ENCODE measurements at regions not wholly inside any gene's neighbourhood (a gene's known extent, or its start where the extent isn't known, plus 50 kb on each side); places are given as distances from the start of the nearest gene placed in this dataset.

DNA sequence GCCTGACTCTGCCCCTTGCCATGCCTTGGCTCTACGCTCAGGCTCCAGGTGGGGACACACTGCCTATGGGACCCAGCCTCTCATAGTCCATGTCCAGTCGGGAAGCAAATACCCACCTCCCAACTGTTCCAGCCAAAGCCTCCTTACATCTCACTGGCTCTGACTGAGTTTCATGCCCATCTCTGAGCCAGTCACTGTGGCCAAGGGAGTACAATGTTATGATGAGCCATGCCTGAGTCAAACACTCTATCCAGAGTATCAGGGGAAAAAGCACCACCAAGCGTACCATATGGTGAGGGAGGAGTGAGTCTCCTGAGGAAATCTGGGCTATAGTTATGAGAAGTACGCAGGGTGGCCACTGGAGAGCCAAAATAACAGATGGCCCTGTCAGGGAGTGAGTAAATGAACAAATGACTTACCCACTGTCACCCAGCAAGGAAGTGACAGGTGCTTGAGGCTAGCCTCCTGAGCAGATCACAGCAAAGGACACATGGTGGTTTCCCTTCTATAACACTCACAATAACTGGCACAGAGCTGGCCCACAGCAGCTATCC, 236.6 kb upstream of the GJB5 start:
- DNase-seq, result no peak

DNA sequence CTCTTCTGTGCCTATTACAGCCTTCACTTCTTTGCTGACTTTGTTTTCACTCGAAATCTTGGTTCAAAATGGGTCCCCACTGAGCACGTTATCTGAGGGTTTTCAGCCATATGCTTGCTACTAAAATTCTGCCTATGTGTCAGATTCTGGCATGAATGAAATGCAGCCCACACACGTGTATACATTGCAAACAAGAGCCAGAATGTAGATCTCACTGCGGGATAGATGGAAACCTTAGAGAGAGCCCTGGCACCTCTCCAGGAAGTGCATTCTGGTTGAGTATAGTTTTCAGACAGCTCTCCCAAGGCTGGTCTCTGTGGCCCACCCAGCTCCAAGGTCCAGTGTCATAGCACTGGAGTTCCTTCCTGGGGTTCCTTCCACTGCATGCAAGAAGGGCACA, 234.7 kb upstream of the GJB5 start:
- no peak for DNase-seq

- DNase-seq, result no peak
These were observed 230.1 kb upstream of the GJB5 start for GRCh38 chr1:34524783-34525182.

DNA sequence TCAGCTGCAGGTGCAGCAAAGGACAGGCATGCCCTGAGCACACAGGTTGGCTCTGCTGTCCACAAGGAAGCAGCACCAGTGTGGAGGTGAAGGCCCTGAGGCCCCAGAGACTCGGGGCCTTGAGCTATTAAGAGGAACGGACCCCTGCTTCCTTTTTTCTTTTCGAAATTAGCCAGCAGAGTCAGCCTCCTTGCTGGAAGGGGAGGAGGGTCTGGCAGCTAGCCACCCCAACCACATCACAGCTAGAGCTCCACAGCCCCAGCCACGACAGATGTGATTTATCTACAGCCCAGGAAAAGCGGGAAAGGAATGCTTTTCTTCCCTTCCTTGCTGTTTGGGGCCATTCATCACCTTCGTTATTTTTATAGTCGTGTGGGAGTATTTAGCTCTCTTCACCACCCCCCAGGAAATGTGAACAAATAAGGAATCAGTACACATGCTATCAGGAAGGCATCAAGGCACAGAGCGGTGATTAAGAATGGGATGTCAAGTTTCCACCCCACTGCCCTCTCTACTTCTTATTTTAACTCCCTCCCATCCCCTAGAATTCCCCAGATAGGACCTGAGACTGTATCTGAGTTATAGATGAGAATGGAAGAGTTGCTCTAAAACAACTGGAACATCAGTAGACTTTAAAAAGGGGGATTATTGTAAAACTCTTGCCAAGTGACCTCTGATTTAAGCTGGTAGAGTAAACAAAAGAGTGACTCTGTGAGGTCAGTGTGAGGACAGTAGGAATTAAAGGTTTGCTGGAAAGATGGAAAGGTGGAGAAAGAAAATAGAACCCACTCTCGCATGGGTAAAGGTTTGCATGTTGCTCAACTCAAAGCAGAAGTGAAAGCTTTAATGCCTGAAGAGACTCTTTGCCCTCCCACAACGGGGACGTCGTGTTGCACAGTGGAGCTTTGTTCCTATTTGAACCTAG, 224.7 kb upstream of the GJB5 start:
- no peak for DNase-seq

GRCh38 chr1:34532113-34532512, 222.7 kb upstream of the GJB5 start:
- no peak for DNase-seq

DNA sequence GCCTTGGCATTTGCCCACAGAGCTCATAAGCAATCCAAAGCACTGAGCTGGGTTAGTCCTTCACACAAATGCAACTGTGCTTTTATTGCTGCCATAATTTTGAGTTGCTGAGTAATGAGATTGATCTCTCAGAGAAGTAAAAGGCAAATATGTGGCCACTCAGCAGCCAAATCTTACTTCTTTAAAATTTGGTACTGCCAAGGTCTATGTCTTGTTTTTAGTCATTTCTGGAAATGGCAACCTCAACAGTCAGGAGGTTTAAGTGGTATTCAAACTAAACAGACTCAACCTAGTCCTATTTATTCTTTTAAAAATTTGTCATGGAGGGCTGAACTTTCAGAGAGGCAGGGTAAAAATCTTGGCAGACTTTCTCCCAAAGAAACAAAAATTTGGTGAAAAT, 216.4 kb upstream of the GJB5 start:
- DNase-seq, result no peak

- peak; percentile 60 for DNase-seq
These were observed 207.7 kb upstream of the GJB5 start for GRCh38 chr1:34547046-34547674.

- DNase-seq, result peak; percentile 72
These were observed 205.6 kb upstream of the GJB5 start for GRCh38 chr1:34549199-34549598.

DNA sequence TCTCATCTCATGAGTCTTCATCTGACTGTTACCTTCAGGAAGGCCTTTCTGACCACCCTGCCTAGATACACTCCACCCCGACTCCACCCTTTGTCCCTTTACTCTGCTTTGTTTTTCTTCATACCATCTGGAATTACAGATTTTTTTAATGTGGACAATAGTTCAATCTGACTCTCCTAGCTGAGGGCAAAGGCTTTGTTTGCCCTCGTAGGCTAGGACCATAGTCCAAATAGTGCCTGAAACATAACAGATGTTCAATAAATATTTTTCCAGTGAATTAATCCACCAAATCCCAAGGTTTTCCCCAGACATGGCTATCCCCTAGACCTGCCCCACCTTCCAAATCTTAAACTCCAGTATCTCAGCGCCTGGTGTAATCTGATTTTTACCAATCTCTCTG, 176.5 kb upstream of the GJB5 start:
- no peak for DNase-seq

DNA sequence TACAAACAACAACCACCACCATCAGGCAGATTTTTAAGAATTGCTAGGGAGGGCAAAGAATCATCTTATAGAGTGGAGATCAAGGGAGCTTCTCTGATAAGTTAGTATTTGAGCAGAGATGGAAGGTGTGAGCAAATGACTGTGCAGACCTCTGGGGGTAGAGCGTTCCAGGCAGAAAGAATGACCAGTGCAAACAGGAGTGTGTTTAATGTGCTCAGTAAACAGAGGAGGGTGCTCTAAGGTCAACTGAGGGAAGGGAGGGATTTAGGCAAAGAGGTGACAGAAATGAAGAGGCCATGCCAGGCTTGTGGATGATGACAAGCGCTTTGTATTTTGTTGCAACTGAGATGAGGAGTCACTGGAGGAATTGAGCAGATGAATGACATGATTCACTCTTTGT, 172.5 kb upstream of the GJB5 start:
- peak; percentile 7 for DNase-seq

GRCh38 chr1:34587761-34588160, 167.1 kb upstream of the GJB5 start:
- peak; percentile 83 for DNase-seq

DNA sequence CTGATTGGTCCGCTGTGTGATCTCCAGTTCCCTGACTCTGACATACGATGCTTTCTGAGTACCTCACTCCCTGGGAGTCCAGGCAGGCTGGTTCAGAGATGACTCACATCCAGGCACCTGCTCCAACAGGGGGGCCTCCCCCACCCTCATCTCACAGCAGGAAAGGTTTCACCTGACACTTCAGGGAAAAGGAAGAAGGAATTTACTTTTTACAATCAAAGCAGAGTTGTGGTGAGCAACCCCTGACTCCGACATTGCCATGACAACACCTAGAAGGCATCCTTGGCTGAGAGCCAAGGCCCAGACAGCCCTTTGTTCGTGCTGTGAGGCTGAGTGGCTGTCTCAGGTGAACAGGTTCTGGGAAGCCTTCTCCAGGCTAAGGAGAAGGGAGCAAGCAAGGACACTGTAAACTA, 164.6 kb upstream of the GJB5 start:
- peak; percentile 99 for DNase-seq

DNA sequence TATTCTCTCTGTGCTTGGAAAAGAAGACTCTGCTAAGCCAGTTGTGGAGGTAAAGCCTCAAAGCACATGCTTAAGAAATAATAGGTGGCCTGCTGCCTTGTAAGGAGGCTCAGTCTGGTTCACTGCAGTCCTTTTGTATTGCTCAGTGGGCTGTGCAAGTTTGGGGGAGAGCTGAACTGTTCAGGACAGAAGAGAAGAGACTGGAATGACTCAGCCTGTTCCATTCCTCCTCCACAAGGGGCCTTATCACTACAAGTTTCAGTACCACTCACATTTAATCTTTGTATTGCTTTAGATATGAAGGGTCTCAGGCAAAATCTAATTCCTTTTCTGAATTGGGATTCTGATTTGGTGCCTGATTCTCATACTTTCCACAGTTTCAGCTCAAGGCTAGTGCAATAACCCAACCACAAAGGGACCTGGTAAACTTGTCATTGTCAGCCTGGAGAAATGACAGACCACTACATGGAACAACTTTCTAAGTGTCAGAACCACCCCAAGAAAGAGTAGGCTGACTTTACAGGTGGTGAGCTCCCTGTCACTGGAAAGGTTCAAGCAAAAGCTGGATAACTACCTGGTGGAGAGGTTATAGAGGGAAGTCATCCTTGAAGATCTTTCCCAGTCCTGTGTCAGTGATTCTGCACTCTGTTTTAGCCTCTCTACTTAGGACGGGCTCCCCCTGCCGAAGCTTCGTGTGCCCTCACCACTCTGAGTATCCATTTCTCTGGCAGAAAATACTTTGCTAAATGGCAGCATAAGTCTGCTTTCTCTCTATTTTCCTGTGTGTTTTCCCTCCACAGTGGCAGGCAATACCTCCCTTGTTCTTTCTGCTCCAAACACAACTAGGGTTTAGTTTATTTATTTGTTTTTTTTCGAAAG, 162.9 kb upstream of the GJB5 start:
- DNase-seq, result peak; percentile 13

DNA sequence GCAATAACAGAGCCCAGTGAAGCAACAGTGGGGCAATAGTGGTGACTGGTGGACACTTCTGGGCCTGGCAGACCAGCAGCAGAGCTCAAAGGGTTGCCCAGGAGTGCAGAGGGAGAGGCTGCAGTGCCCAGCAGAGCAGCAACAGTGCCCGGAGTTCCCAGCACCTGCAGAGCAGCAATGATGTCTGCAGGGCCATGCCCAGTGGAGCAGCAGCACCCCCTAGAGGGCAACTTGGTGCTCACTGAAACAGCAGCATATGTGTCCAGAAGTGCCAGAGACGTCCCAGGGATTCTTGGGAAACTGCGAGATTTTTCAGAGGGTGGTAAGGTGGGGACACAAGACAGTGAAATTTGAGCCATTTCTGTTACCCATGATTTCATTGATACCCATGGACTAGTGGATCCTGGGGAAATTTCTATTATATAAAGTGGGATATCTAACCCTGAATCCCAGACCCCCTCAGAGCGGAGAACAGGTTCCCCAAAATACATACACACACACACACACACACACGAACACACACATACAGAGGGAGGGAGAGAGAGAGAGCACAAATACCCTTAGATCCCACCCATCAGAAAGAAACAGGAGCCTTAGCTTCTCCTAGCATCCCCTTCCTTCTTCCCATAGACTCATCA, 156.9 kb upstream of the GJB5 start:
- DNase-seq, result peak; percentile 92

- no peak for DNase-seq
These were observed 151.9 kb upstream of the GJB5 start for GRCh38 chr1:34602907-34603306.

DNA sequence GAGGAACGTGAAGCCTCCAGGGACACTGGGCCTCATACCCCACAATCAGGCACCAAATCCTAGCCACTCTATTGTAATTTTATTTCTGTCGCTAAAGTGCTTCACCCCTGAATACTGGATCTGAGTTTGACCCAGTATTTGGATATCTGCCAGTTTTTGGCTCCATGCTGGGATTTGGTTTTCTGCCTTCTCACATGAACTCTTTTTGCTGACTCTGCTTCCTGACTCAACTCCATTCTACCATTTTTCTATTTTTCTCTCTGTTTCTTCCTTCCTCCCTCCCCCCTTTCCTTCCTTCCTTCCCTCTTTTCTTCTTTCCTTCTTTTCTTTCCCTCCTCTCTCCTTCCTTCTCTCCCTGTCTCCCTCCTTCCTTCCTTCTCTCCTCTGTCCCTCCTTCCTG, 151.3 kb upstream of the GJB5 start:
- no peak for DNase-seq

DNA sequence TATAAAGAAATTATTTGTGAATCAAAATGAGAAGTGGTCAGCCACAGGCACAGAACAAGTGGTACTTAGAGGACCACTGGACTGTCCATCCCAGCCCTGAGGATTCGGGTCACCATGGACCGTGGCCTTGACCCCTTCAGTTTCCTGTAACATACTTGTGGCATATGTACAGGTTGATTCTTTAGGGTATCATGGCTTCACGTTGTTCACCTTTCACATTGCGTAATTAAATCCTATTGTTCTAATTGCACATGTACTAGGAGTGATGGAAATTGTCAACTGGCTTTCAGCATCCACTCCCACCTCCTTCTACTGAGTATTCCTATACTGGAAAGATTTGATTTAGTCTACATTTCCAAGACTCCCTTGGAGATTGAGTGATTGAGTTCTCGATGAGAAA, 148.3 kb upstream of the GJB5 start:
- no peak for DNase-seq

DNA sequence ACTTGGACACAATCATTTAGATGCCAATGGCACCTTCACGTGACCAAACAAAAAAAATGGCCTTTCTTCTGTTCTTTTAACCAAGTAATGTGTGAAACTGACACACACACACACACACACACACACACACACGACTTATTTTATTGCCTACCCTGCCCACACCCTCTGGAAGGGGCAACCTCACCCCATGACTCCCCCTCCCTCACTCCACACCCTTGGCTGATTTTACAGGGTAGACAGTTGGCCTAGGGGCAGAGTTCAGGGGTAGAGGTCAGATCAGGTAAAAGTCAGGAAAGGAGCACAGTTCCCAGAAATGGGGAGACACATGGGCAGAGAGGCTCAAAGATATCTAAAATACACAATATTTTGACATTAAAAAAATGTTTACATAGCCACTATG, 144.8 kb upstream of the GJB5 start:
- DNase-seq, result no peak

- no peak for DNase-seq
These were observed 143.3 kb upstream of the GJB5 start for GRCh38 chr1:34611571-34611970.

GRCh38 chr1:34612091-34612827, 142.6 kb upstream of the GJB5 start:
- DNase-seq, result no peak

- DNase-seq, result no peak
These were observed 137.3 kb upstream of the GJB5 start for GRCh38 chr1:34617321-34618118.
